ENCODE measurements at regions not wholly inside any gene's neighbourhood (a gene's known extent, or its start where the extent isn't known, plus 50 kb on each side); places are given as distances from the start of the nearest gene placed in this dataset.

GRCh38 chr11:111045407-111045803, 200.1 kb upstream of the POU2AF2 start:
- no peak for DNase-seq (ENCODE audit: extremely low read depth, low read depth)
- TF ChIP-seq, protein P1, sequence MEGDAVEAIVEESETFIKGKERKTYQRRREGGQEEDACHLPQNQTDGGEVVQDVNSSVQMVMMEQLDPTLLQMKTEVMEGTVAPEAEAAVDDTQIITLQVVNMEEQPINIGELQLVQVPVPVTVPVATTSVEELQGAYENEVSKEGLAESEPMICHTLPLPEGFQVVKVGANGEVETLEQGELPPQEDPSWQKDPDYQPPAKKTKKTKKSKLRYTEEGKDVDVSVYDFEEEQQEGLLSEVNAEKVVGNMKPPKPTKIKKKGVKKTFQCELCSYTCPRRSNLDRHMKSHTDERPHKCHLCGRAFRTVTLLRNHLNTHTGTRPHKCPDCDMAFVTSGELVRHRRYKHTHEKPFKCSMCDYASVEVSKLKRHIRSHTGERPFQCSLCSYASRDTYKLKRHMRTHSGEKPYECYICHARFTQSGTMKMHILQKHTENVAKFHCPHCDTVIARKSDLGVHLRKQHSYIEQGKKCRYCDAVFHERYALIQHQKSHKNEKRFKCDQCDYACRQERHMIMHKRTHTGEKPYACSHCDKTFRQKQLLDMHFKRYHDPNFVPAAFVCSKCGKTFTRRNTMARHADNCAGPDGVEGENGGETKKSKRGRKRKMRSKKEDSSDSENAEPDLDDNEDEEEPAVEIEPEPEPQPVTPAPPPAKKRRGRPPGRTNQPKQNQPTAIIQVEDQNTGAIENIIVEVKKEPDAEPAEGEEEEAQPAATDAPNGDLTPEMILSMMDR (IDR thresholded peaks at IDR 0.05; ENCODE audit: low read depth, low read length), result no peak

DNA sequence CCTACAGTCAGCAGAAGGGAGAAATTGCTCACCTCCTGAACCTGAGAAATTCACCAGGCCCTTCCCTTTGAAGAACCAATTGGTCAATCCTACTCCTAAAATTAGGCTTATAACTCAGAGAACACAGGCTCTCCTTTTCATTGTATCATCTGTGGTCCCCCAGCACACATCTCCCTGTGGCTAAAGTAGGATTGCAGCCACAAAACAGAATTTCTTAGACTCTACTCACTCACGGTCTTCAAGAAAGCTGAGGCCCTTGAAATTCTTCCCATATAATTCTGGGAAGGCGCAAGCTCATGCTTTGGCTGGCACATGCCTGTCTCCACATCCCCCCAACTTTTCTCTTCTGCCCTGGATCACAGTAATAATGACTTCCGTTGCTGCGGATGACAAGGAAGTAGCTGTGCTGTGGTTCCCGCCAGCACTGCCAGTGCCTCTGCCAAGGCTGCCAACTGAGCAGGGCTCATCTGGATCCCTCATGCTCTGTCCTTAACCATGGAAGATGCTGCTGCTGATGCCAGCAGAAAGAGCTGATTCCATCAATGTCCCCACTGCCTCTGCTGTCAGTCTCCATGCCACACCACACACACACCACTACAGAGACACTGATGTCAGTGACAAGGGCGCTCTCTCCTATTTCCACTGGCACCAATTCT, 200.6 kb upstream of the POU2AF2 start:
- no peak for DNase-seq (ENCODE audit: extremely low read depth, low read depth)
- TF ChIP-seq, protein P1 (IDR thresholded peaks at IDR 0.05; ENCODE audit: low read depth, low read length), result no peak

- DNase-seq (ENCODE audit: extremely low read depth, low read depth), result no peak
- TF ChIP-seq, protein P1 (IDR thresholded peaks at IDR 0.05; ENCODE audit: low read depth, low read length), result no peak
These were observed 205.5 kb upstream of the POU2AF2 start for GRCh38 chr11:111039982-111040381.

DNA sequence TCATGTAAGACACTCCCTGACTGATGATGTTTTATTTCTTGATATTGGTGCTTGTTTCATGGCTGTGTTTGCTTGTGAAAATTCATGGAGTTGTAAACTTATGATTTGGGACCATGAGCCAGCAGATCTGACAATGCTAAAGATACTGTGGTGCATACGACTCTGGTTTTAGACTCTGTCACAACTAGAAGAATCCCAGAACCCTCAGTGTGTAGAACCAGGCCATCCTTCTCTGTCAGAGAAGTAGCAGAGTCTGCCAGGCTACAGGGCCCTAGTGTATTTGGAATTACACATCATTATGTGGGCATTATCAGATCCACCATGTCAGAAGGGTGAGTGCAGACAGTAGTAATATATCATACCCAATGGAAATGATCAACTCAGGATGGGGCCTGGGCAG, 209.8 kb upstream of the POU2AF2 start:
- no peak for DNase-seq (ENCODE audit: extremely low read depth, low read depth)
- TF ChIP-seq, protein P1 (IDR thresholded peaks at IDR 0.05; ENCODE audit: low read depth, low read length), result no peak

- TF ChIP-seq, protein P1 (IDR thresholded peaks at IDR 0.05; ENCODE audit: low read depth, low read length), result no peak
- DNase-seq (ENCODE audit: extremely low read depth, low read depth), result no peak
These were observed 219.3 kb upstream of the POU2AF2 start for GRCh38 chr11:111026241-111026640.

GRCh38 chr11:111021131-111021530, 224.4 kb upstream of the POU2AF2 start:
- TF ChIP-seq, protein P1 (IDR thresholded peaks at IDR 0.05; ENCODE audit: low read depth, low read length), result no peak
- peak; percentile 24 for DNase-seq (ENCODE audit: extremely low read depth, low read depth)

DNA sequence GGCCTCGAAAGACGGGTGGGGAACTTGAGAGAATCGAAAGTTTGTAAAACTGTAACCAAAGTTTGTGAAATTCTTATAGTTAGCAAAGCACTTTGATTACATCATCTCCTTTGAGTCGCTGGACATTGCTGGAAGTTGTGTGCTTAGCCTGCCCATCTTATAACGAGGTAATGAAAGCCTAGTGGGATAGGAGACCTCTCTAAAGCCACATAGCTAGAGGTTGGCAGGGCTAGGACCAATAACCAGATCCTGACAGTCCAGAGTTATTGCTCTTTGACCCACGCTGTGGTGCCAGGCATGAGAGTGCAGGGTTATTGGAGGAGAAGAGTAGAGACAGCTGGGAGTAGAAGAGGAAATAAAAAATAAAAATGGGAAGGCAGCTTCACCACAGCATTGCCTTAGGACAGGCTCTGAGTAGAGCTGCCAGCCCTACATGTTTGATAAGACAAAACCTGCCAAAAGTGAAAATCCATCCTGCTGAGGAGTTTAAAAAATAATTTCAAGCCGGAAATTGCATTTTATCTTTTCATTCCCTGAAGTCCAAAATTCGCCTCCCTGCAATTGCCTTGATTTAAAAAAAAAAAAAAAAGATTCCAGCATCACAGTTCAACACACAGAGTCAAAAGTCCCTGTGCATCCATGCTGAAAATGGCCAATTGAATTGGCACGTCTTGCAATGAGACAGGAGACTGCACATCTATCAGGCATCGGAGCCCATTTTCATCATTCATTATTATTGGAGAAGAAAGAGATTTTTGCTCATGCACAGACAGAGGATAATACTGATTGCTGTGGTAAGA, 225.5 kb upstream of the POU2AF2 start:
- TF ChIP-seq, protein P1 (IDR thresholded peaks at IDR 0.05; ENCODE audit: low read depth, low read length), result no peak
- no peak for DNase-seq (ENCODE audit: extremely low read depth, low read depth)
